ENCODE measurements at regions not wholly inside any gene's neighbourhood (a gene's known extent, or its start where the extent isn't known, plus 50 kb on each side); places are given as distances from the start of the nearest gene placed in this dataset.

- Histone ChIP-seq H3K27me3 (no peaks in the 10 kb centered on the region), H3K4me1 (no peaks in the 10 kb centered on the region), H3K27ac (no peak overlapping the region), H3K4me3 (no peak overlapping the region), H3K9me3 (no peaks in the 10 kb centered on the region), H3K36me3 (replicated peaks in 1 of 2; ENCODE audit: insufficient read depth in 1 of 2, low read depth in 2 of 2) (no peaks in the 10 kb centered on the region)
- TF ChIP-seq CTCF (IDR thresholded peaks at IDR 0.05) (no peak), POLR2A (IDR thresholded peaks at IDR 0.05) (no peak)
- 65% methylated on average over 4 of the region's 4 CpGs for WGBS, 2 donors
- DNase-seq (no peak), ATAC-seq (no peak)
- intact Hi-C loops (cut with DNase I) = no loop called here
These were observed 288.4 kb downstream of the CAAP1 start for GRCh38 chr9:26604076-26604662.

GRCh38 chr9:26603617-26604016, 289.0 kb downstream of the CAAP1 start:
- H3K4me1 ChIP-seq = no peaks in the 10 kb centered on the region
- intact Hi-C loops (cut with DNase I) = no loop called here
- H3K27me3 ChIP-seq = no peaks in the 10 kb centered on the region
- DNase-seq = no peak
- ATAC-seq = no peak
- no peak overlapping the region for H3K4me3 ChIP-seq
- H3K27ac ChIP-seq = no peak overlapping the region
- H3K36me3 ChIP-seq (replicated peaks in 1 of 2; ENCODE audit: insufficient read depth in 1 of 2, low read depth in 2 of 2) = no peaks in the 10 kb centered on the region
- TF ChIP-seq CTCF (IDR thresholded peaks at IDR 0.05) (no peak), POLR2A (IDR thresholded peaks at IDR 0.05) (no peak)
- H3K9me3 ChIP-seq = no peaks in the 10 kb centered on the region

- ATAC-seq (no peak), DNase-seq (no peak)
- intact Hi-C loops (cut with DNase I) = no loop called here
- no peaks in the 10 kb centered on the region for H3K4me1 ChIP-seq
- H3K36me3 ChIP-seq (replicated peaks in 1 of 2; ENCODE audit: insufficient read depth in 1 of 2, low read depth in 2 of 2) = no peaks in the 10 kb centered on the region
- H3K4me3 ChIP-seq = no peak overlapping the region
- TF ChIP-seq CTCF (IDR thresholded peaks at IDR 0.05) (no peak), POLR2A (IDR thresholded peaks at IDR 0.05) (no peak)
- H3K9me3 ChIP-seq = no peaks in the 10 kb centered on the region
- no peak overlapping the region for H3K27ac ChIP-seq
- no peaks in the 10 kb centered on the region for H3K27me3 ChIP-seq
- 75% methylated on average over 5 of the region's 5 CpGs for WGBS, 2 donors
These were observed 295.0 kb downstream of the CAAP1 start for GRCh38 chr9:26597542-26598149.

GRCh38 chr9:26579056-26579455, 313.5 kb downstream of the CAAP1 start:
- Histone ChIP-seq H3K27ac (no peak overlapping the region), H3K27me3 (no peaks in the 10 kb centered on the region), H3K36me3 (replicated peaks in 1 of 2; ENCODE audit: insufficient read depth in 1 of 2, low read depth in 2 of 2) (no peaks in the 10 kb centered on the region), H3K9me3 (no peaks in the 10 kb centered on the region), H3K4me3 (no peak overlapping the region), H3K4me1 (no peaks in the 10 kb centered on the region)
- no peak for TF ChIP-seq POLR2A (IDR thresholded peaks at IDR 0.05)
- TF ChIP-seq CTCF (IDR thresholded peaks at IDR 0.05) = no peak
- WGBS, 2 donors = 25 to 46% methylated on average over 2 of the region's 2 CpGs
- intact Hi-C loops (cut with DNase I) = no loop called here
- DNase-seq = no peak
- ATAC-seq = no peak

- WGBS, 2 donors = 76 to 85% methylated on average over 2 of the region's 2 CpGs
These were observed 317.6 kb downstream of the CAAP1 start for GRCh38 chr9:26574898-26575440.

More at GRCh38 chr9:26574898-26575440, 317.6 kb downstream of the CAAP1 start:
- Histone ChIP-seq H3K9me3 (no peaks in the 10 kb centered on the region), H3K4me1 (no peaks in the 10 kb centered on the region), H3K4me3 (no peak overlapping the region), H3K36me3 (replicated peaks in 1 of 2; ENCODE audit: insufficient read depth in 1 of 2, low read depth in 2 of 2) (no peaks in the 10 kb centered on the region), H3K27ac (no peak overlapping the region), H3K27me3 (no peaks in the 10 kb centered on the region)
- DNase-seq = no peak
- ATAC-seq = no peak
- no peak for TF ChIP-seq POLR2A (IDR thresholded peaks at IDR 0.05)
- no peak for TF ChIP-seq CTCF (IDR thresholded peaks at IDR 0.05)
- intact Hi-C loops (cut with DNase I) = no loop called here

Data from body of pancreas (tissue), 4 donors.